CD14-positive monocyte (primary cell): ENCODE measurements at regions not wholly inside any gene's neighbourhood (a gene's known extent, or its start where the extent isn't known, plus 50 kb on each side); places are given as distances from the start of the nearest gene placed in this dataset.

Experiments used
- DNase-seq, 3 donors: peaks; one replicate each; pipeline ENCODE4 v3.0.0-alpha.2; 2011 to 2022
- H2AFZ ChIP-seq: 2 replicates; pipeline ENCODE4 v1.6.0; 2012; ENCODE audit warnings: mild to moderate bottlenecking, low read depth, low read length, inconsistent platforms; ENCODE audit not compliant: insufficient read depth, poor library complexity, severe bottlenecking
- H3K27ac ChIP-seq, 2 donors: 1 replicate in 1 of 2; 2 replicates in 1 of 2; pipeline ENCODE4 v1.5.1; 2012 to 2013; ENCODE audit warnings: low read length in 2 of 2, control low read depth in 1 of 2, inconsistent platforms in 1 of 2, low read depth in 1 of 2, mild to moderate bottlenecking in 1 of 2
- H3K27me3 ChIP-seq, 2 donors: one replicate each; pipeline versions ENCODE4 v1.6.0 to v1.6.1; 2011 to 2013; ENCODE audit warnings: low read length in 2 of 2; ENCODE audit not compliant: control insufficient read depth in 2 of 2, insufficient read depth in 2 of 2
- H3K36me3 ChIP-seq, 2 donors: replicated peaks in 1 of 2; 1 replicate in 1 of 2; 2 replicates in 1 of 2; pipeline versions ENCODE4 v1.5.1 to v1.6.1; 2012 to 2013; ENCODE audit warnings: low read length in 2 of 2, control low read depth in 1 of 2, inconsistent platforms in 1 of 2, mild to moderate bottlenecking in 1 of 2; ENCODE audit not compliant: insufficient read depth in 2 of 2, control insufficient read depth in 1 of 2
- H3K4me1 ChIP-seq, 2 donors: 1 replicate in 1 of 2; 2 replicates in 1 of 2; pipeline versions ENCODE4 v1.5.1 to v1.6.1; 2012 to 2013; ENCODE audit warnings: low read length in 2 of 2, control low read depth in 1 of 2, inconsistent platforms in 1 of 2, mild to moderate bottlenecking in 1 of 2, moderate library complexity in 1 of 2; ENCODE audit not compliant: insufficient read depth in 2 of 2, control insufficient read depth in 1 of 2
- H3K4me2 ChIP-seq: replicated peaks from 2 replicates; pipeline ENCODE3; 2012; ENCODE audit warnings: low read length, moderate library complexity, mild to moderate bottlenecking; ENCODE audit not compliant: poor library complexity, severe bottlenecking; ENCODE audit errors: extremely low read depth
- H3K4me3 ChIP-seq, 3 experiments: fragments of 200-600 bp in 1 of 3; sonication (generic) in 1 of 3; replicated peaks in 1 of 3; 1 replicate in 2 of 3; 2 replicates in 1 of 3; pipeline ENCODE4 v1.5.1; 2011 to 2013; ENCODE audit warnings: low read length in 3 of 3, mild to moderate bottlenecking in 3 of 3, control low read depth in 2 of 3, low read depth in 2 of 3, inconsistent platforms in 1 of 3, moderate library complexity in 1 of 3
- H3K79me2 ChIP-seq: 2 replicates; pipeline ENCODE4 v1.6.0; 2012; ENCODE audit warnings: mild to moderate bottlenecking, control low read depth, inconsistent platforms, low read length, moderate library complexity; ENCODE audit not compliant: insufficient read depth
- H3K9ac ChIP-seq: 2 replicates; pipeline ENCODE4 v1.6.0; 2017; ENCODE audit warnings: low read length, mild to moderate bottlenecking; ENCODE audit not compliant: insufficient read depth, poor library complexity, severe bottlenecking
- H3K9me3 ChIP-seq, 2 donors: replicated peaks in 1 of 2; 1 replicate in 1 of 2; 2 replicates in 1 of 2; pipeline versions ENCODE4 v1.5.1 to v1.6.1; 2012 to 2013; ENCODE audit warnings: low read length in 2 of 2, control low read depth in 1 of 2; ENCODE audit not compliant: control insufficient read depth in 1 of 2, insufficient read depth in 1 of 2
- H4K20me1 ChIP-seq: 2 replicates; pipeline ENCODE4 v1.6.0; 2012; ENCODE audit warnings: mild to moderate bottlenecking, low read length, control low read depth, moderate library complexity; ENCODE audit not compliant: insufficient read depth
- H3K27ac Mint-ChIP-seq, 7 donors: one replicate each; pipeline ENCODE4 v1.8.0; 2020; ENCODE audit warnings: mild to moderate bottlenecking in 7 of 7, mixed read lengths in 7 of 7, moderate library complexity in 6 of 7, inconsistent platforms in 2 of 7
- H3K27me3 Mint-ChIP-seq, 3 donors: one replicate each; pipeline ENCODE4 v1.8.0; 2021 to 2022; ENCODE audit warnings: low read depth in 3 of 3, mild to moderate bottlenecking in 3 of 3, mixed read lengths in 3 of 3, moderate library complexity in 3 of 3, inconsistent platforms in 1 of 3
- H3K36me3 Mint-ChIP-seq, 2 donors: one replicate each; pipeline ENCODE4 v1.8.0; 2020; ENCODE audit warnings: mixed read lengths in 2 of 2, inconsistent platforms in 1 of 2, mild to moderate bottlenecking in 1 of 2
- H3K4me1 Mint-ChIP-seq: one replicate; pipeline ENCODE4 v1.8.0; 2020; ENCODE audit warnings: mild to moderate bottlenecking, mixed read lengths
- H3K4me3 Mint-ChIP-seq, 2 donors: one replicate each; pipeline ENCODE4 v1.8.0; 2020; ENCODE audit warnings: mild to moderate bottlenecking in 2 of 2, mixed read lengths in 2 of 2, moderate library complexity in 1 of 2
- H3K9me3 Mint-ChIP-seq, 7 donors: one replicate each; pipeline ENCODE4 v1.8.0; 2020 to 2022; ENCODE audit warnings: mixed read lengths in 7 of 7, mild to moderate bottlenecking in 6 of 7, moderate library complexity in 6 of 7, inconsistent platforms in 2 of 7
- WGBS: methylation state at CpG from one replicate; pipeline ENCODE4 v1.1.5; 2013; ENCODE audit warnings: missing lambda C conversion rate; ENCODE audit not compliant: insufficient coverage; 5-methylcytosine and 5-hydroxymethylcytosine counted together
- intact Hi-C, 2 donors: fragments of 100-400 bp; cut with micrococcal nuclease; formaldehyde crosslinking; loops; one replicate each; pipeline versions ENCODE4 v1.15.0 to v1.15.1; 2023
- TF ChIP-seq, protein P1 (sequence below): fragments of 200-600 bp; IDR thresholded peaks from one replicate; pipeline ENCODE4 v1.8.0; 2022; ENCODE audit warnings: antibody characterized with exemption, mild to moderate bottlenecking

DNA sequence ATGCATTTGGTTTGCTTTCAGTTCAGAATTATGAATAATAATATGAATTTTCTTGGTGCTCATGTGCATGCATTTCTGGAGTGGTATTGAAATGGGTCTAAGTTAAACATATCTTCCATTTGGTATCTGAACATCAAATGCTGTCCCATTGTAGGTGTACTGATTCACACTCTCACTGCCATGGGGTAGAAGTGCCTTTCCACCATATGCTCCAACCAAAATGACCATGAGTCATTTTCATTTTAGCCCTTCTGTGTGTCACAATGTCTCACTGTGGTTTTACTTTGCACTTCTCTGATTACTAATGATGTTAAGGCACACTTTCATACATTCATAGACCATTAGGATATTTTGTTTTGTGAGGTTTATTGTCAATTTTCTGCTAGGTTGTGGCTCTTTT lies 211.9 kb downstream of the HAO1 start:
- H3K27me3 ChIP-seq, result peaks cover 0 to 2% of the 10 kb centered on the region in 2 donors
- Mint-ChIP-seq H3K4me1 (no peaks in the 10 kb centered on the region), H3K9me3 (no peaks in the 10 kb centered on the region), H3K36me3 (no peaks in the 10 kb centered on the region), H3K27me3 (peaks cover 0 to 2% (median 0%) of the 10 kb centered on the region in 3 donors), H3K4me3 (no peak overlapping the region), H3K27ac (no peak overlapping the region)
- DNase-seq, result no peak
- no peak overlapping the region for H3K4me3 ChIP-seq
- no peaks in the 10 kb centered on the region for H4K20me1 ChIP-seq
- no peak overlapping the region for H3K4me2 ChIP-seq
- H3K79me2 ChIP-seq, result no peaks in the 10 kb centered on the region
- intact Hi-C loops, result no loop called here
- H3K27ac ChIP-seq, result no peak overlapping the region
- H3K4me1 ChIP-seq, result no peaks in the 10 kb centered on the region
- H2AFZ ChIP-seq, result no peak overlapping the region
- TF ChIP-seq, protein P1, sequence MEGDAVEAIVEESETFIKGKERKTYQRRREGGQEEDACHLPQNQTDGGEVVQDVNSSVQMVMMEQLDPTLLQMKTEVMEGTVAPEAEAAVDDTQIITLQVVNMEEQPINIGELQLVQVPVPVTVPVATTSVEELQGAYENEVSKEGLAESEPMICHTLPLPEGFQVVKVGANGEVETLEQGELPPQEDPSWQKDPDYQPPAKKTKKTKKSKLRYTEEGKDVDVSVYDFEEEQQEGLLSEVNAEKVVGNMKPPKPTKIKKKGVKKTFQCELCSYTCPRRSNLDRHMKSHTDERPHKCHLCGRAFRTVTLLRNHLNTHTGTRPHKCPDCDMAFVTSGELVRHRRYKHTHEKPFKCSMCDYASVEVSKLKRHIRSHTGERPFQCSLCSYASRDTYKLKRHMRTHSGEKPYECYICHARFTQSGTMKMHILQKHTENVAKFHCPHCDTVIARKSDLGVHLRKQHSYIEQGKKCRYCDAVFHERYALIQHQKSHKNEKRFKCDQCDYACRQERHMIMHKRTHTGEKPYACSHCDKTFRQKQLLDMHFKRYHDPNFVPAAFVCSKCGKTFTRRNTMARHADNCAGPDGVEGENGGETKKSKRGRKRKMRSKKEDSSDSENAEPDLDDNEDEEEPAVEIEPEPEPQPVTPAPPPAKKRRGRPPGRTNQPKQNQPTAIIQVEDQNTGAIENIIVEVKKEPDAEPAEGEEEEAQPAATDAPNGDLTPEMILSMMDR, result no peak
- no peak overlapping the region for H3K9ac ChIP-seq
- H3K9me3 ChIP-seq, result no peaks in the 10 kb centered on the region
- H3K36me3 ChIP-seq, result no peaks in the 10 kb centered on the region

DNA sequence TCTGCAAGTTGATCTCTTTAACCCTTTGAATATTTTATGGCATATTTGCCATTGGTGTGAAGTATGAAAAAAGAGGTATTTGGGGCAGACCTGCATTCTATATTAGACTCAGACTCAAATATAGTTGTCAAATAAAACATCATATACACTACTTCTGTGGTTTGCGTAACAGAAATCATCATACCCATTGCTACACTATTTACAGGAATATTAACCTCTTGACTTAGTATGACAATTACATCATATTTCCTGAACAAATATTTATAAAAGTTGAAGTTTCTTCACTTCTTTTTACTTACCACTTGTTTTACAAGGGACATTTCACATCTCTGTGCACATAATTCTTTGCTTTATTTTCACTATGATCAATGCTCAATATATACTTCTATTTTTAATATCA lies 206.0 kb downstream of the HAO1 start:
- H3K27ac ChIP-seq, result no peak overlapping the region
- DNase-seq, result no peak
- H3K36me3 ChIP-seq, result no peaks in the 10 kb centered on the region
- Mint-ChIP-seq H3K27ac (no peak overlapping the region), H3K9me3 (no peaks in the 10 kb centered on the region), H3K4me3 (no peak overlapping the region), H3K27me3 (peaks cover 0 to 1% (median 0%) of the 10 kb centered on the region in 3 donors), H3K36me3 (no peaks in the 10 kb centered on the region), H3K4me1 (no peaks in the 10 kb centered on the region)
- no peak overlapping the region for H3K9ac ChIP-seq
- no peak overlapping the region for H3K4me3 ChIP-seq
- no peaks in the 10 kb centered on the region for H3K4me1 ChIP-seq
- intact Hi-C loops, result no loop called here
- no peaks in the 10 kb centered on the region for H3K9me3 ChIP-seq
- no peak overlapping the region for H2AFZ ChIP-seq
- H3K27me3 ChIP-seq, result peaks cover 0 to 2% of the 10 kb centered on the region in 2 donors
- TF ChIP-seq, protein P1, result no peak
- H3K79me2 ChIP-seq, result no peaks in the 10 kb centered on the region
- H3K4me2 ChIP-seq, result no peak overlapping the region
- H4K20me1 ChIP-seq, result no peaks in the 10 kb centered on the region
- no CpG with 5 or more reads among the region's 1 CpG for WGBS
